IMR-90 (cell line): ENCODE measurements at regions not wholly inside any gene's neighbourhood (a gene's known extent, or its start where the extent isn't known, plus 50 kb on each side); places are given as distances from the start of the nearest gene placed in this dataset.

Experiments used
- ATAC-seq: fragments of 200-7000 bp; cut with Tn5 transposase; 2 replicates; pipeline ENCODE4 v1.9.1; 2020; ENCODE audit warnings: low read depth, mild to moderate bottlenecking, moderate library complexity
- BruUV-seq: library from RNA; stranded (reverse); fragments of 400-500 nt; replicated peaks from 2 replicates; lab custom pipeline; 2021; lab: Mats Ljungman, UMichigan
- CTCF ChIA-PET: fragments of 300-600 bp; formaldehyde crosslinking; extraction: SDS; loops from one replicate; lab custom pipeline; 2021; ENCODE audit warnings: antibody characterized with exemption; lab: Yijun Ruan, JAX
- POLR2A ChIA-PET: fragments of 300-600 bp; sonication (Branson Sonifier 250); formaldehyde crosslinking; loops from one replicate; lab custom pipeline; 2022; ENCODE audit warnings: antibody characterized with exemption; ENCODE audit not compliant: unreplicated experiment; lab: Charles Lee
- DNase-seq: peaks from one replicate; pipeline ENCODE4 v3.0.0; 2013
- H2AFZ ChIP-seq: replicated peaks from 2 replicates; pipeline ENCODE3; 2013; ENCODE audit warnings: low read length, mild to moderate bottlenecking; ENCODE audit not compliant: poor library complexity
- H2AK5ac ChIP-seq: 2 replicates; pipeline ENCODE4 v1.6.1; 2013; ENCODE audit warnings: low read depth, low read length, inconsistent platforms
- H2AK9ac ChIP-seq: replicated peaks from 2 replicates; pipeline ENCODE3; 2013; ENCODE audit warnings: mild to moderate bottlenecking, low read depth, low read length, moderate library complexity; ENCODE audit not compliant: poor library complexity
- H2BK120ac ChIP-seq: 2 replicates; pipeline ENCODE4 v1.6.1; 2013; ENCODE audit warnings: low read depth, low read length, inconsistent platforms
- H2BK15ac ChIP-seq: 3 replicates; pipeline ENCODE4 v1.6.1; 2013; ENCODE audit warnings: low read depth, low read length, inconsistent platforms
- H2BK20ac ChIP-seq: 2 replicates; pipeline ENCODE4 v1.6.1; 2013; ENCODE audit warnings: low read depth, mild to moderate bottlenecking, inconsistent platforms, low read length, moderate library complexity
- H2BK5ac ChIP-seq: 2 replicates; pipeline ENCODE4 v1.6.1; 2013; ENCODE audit warnings: mild to moderate bottlenecking, low read depth, low read length, inconsistent platforms; ENCODE audit not compliant: poor library complexity, severe bottlenecking
- H3K14ac ChIP-seq: replicated peaks from 2 replicates; pipeline ENCODE4 v1.6.1; 2013; ENCODE audit warnings: low read depth, low read length, inconsistent platforms
- H3K18ac ChIP-seq: 2 replicates; pipeline ENCODE4 v1.6.1; 2013; ENCODE audit warnings: low read depth, low read length, control low read depth
- H3K23ac ChIP-seq: 2 replicates; pipeline ENCODE4 v1.6.1; 2013; ENCODE audit warnings: low read depth, low read length, inconsistent platforms
- H3K27ac ChIP-seq: 2 replicates; pipeline ENCODE4 v1.5.1; 2013; ENCODE audit warnings: mild to moderate bottlenecking, control low read depth, low read length; ENCODE audit not compliant: insufficient read depth
- H3K27me3 ChIP-seq: 2 replicates; pipeline ENCODE4 v1.6.1; 2013; ENCODE audit warnings: low read length; ENCODE audit not compliant: control insufficient read depth, insufficient read depth
- H3K36me3 ChIP-seq: 2 replicates; pipeline ENCODE4 v1.6.1; 2013; ENCODE audit warnings: low read length, mixed read lengths; ENCODE audit not compliant: control insufficient read depth, insufficient read depth
- H3K4ac ChIP-seq: 2 replicates; pipeline ENCODE4 v1.6.1; 2013; ENCODE audit warnings: low read depth, low read length, inconsistent platforms
- H3K4me1 ChIP-seq: 2 replicates; pipeline ENCODE4 v1.6.1; 2013; ENCODE audit warnings: low read length, mixed read lengths; ENCODE audit not compliant: control insufficient read depth, insufficient read depth
- H3K4me2 ChIP-seq: 2 replicates; pipeline ENCODE4 v1.6.1; 2013; ENCODE audit warnings: low read depth, mild to moderate bottlenecking, control low read depth, low read length, moderate library complexity
- H3K4me3 ChIP-seq: 2 replicates; pipeline ENCODE4 v1.5.1; 2013; ENCODE audit warnings: low read depth, mild to moderate bottlenecking, control low read depth, low read length, moderate library complexity; ENCODE audit not compliant: insufficient read depth
- H3K56ac ChIP-seq: 2 replicates; pipeline ENCODE4 v1.6.1; 2013; ENCODE audit warnings: low read length, inconsistent platforms; ENCODE audit not compliant: insufficient read depth; ENCODE audit errors: extremely low read depth
- H3K79me1 ChIP-seq, 2 experiments: 2 replicates each; pipeline ENCODE4 v1.6.1; 2013; ENCODE audit warnings: low read length in 2 of 2, inconsistent platforms in 1 of 2, low read depth in 1 of 2
- H3K9ac ChIP-seq: 2 replicates; pipeline ENCODE4 v1.6.1; 2013; ENCODE audit warnings: low read depth, low read length, control low read depth
- H3K9me1 ChIP-seq: 2 replicates; pipeline ENCODE4 v1.6.1; 2013; ENCODE audit warnings: low read length, inconsistent platforms; ENCODE audit not compliant: insufficient read depth
- H3K9me3 ChIP-seq: 2 replicates; pipeline ENCODE4 v1.6.1; 2013; ENCODE audit warnings: low read length; ENCODE audit not compliant: control insufficient read depth, insufficient read depth
- H4K20me1 ChIP-seq: 2 replicates; pipeline ENCODE4 v1.6.1; 2013; ENCODE audit warnings: low read length, inconsistent platforms; ENCODE audit not compliant: insufficient read depth
- H4K5ac ChIP-seq: 2 replicates; pipeline ENCODE4 v1.6.1; 2013; ENCODE audit warnings: mild to moderate bottlenecking, low read depth, low read length, control low read depth
- H4K8ac ChIP-seq, 2 experiments: 2 replicates each; pipeline ENCODE4 v1.6.1; 2013; ENCODE audit warnings: low read depth in 2 of 2, low read length in 2 of 2, control low read depth in 1 of 2, inconsistent platforms in 1 of 2
- H4K91ac ChIP-seq: 2 replicates; pipeline ENCODE4 v1.6.1; 2013; ENCODE audit warnings: low read depth, low read length, inconsistent platforms; ENCODE audit not compliant: insufficient read depth
- MAZ ChIP-seq: IDR thresholded peaks from 2 replicates; pipeline ENCODE4 v1.6.1; 2012; ENCODE audit warnings: low read depth, mild to moderate bottlenecking, low read length, improper control_type of control experiment, moderate library complexity, borderline replicate concordance
- RFX5 ChIP-seq: IDR thresholded peaks from 2 replicates; pipeline ENCODE4 v1.8.0; 2012; ENCODE audit warnings: low read depth, mild to moderate bottlenecking, low read length, moderate library complexity
- WGBS, 2 experiments: methylation state at CpG; one replicate each; pipeline versions ENCODE4 v1.1.5 to v1.1.7; 2013; ENCODE audit warnings: missing lambda C conversion rate in 2 of 2; ENCODE audit not compliant: insufficient read length in 1 of 2; ENCODE audit errors: extremely low coverage in 2 of 2; 5-methylcytosine and 5-hydroxymethylcytosine counted together
- dilution Hi-C: fragments of 300-500 bp; cut with HindIII; formaldehyde crosslinking; loops from one replicate; pipeline ENCODE4 v1.14.3; 2018; ENCODE audit warnings: low sequenced_read_pairs; ENCODE audit not compliant: unreplicated experiment
- in situ Hi-C: fragments of 300-500 bp; cut with MboI; formaldehyde crosslinking; loops from 3 replicates; pipeline ENCODE4 v1.14.3; 2019; ENCODE audit warnings: low sequenced_read_pairs, inconsistent platforms, mixed read lengths
- intact Hi-C: fragments of 100-400 bp; cut with micrococcal nuclease; formaldehyde crosslinking; loops from 2 replicates; pipeline ENCODE4 v1.10.0; 2022

DNA sequence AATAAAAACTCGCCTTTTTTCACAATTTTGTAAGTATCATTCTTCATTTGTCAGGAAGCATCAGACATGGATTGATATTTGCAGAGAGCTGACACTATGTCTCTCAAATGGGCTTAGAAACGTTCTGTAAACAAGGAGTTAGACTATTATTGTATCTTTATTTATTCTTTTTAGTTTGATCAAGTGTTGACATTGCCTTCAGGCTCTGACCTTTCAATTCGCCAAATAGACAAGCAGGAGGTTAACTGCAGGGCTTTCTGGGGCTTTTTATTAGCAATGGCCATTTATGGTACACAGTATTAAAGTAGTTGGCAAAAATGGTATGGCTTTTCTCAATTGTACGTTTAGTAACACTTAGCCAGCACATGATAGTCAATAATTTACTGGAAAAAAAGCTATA, 221.7 kb downstream of the ZWINT start:
- ATAC-seq = no peak
- TF ChIP-seq MAZ (no peak), RFX5 (no peak)
- intact Hi-C loops (no loop called here), dilution Hi-C loops (no loop called here), in situ Hi-C loops (no loop called here)
- Histone ChIP-seq H3K4ac (no peak overlapping the region), H3K79me1 (no peaks in the 10 kb centered on the region), H3K14ac (no peak overlapping the region), H3K36me3 (no peaks in the 10 kb centered on the region), H4K8ac (no peak overlapping the region), H2AFZ (no peak overlapping the region), H2AK5ac (no peak overlapping the region), H2BK15ac (no peak overlapping the region), H3K9me1 (no peaks in the 10 kb centered on the region), H2AK9ac (no peak overlapping the region), H3K56ac (no peak overlapping the region), H3K4me2 (no peak overlapping the region), H3K23ac (no peak overlapping the region), H4K20me1 (no peaks in the 10 kb centered on the region), H3K18ac (no peak overlapping the region), H3K4me3 (no peak overlapping the region), H4K91ac (no peak overlapping the region), H2BK20ac (no peak overlapping the region), H3K27me3 (no peaks in the 10 kb centered on the region), H2BK120ac (no peak overlapping the region), H2BK5ac (no peak overlapping the region), H3K4me1 (no peaks in the 10 kb centered on the region), H3K9ac (no peak overlapping the region), H4K5ac (no peak overlapping the region), H3K27ac (no peak overlapping the region), H3K9me3 (no peaks in the 10 kb centered on the region)
- no peak for DNase-seq
- CTCF ChIA-PET = no interaction called here
- no CpG with 5 or more reads among the region's 4 CpGs for WGBS, 2 experiments
- POLR2A ChIA-PET = no interaction called here
- no TSS peak for BruUV-seq
